ENCODE measurements at regions not wholly inside any gene's neighbourhood (a gene's known extent, or its start where the extent isn't known, plus 50 kb on each side); places are given as distances from the start of the nearest gene placed in this dataset.
A peak's percentile ranks its signal among the peaks of the same experiment; 100 is the strongest.
"Not testable (repeated sequence)": the region's sequence is repeated elsewhere in the genome, so short reads cannot be mapped to it uniquely, and the experiment has no call there.

GRCh38 chr13:48844676-48845075, 131.0 kb upstream of the FNDC3A start:
- no peak for DNase-seq (ENCODE audit: low spot score)

GRCh38 chr13:48849515-48849914, 126.2 kb upstream of the FNDC3A start:
- DNase-seq (ENCODE audit: low spot score): no peak

GRCh38 chr13:48851707-48852106, 124.0 kb upstream of the FNDC3A start:
- DNase-seq (ENCODE audit: low spot score): no peak

GRCh38 chr13:48852911-48853727, 122.6 kb upstream of the FNDC3A start:
- DNase-seq (ENCODE audit: low spot score): no peak

GRCh38 chr13:48853728-48854102, 122.0 kb upstream of the FNDC3A start:
- DNase-seq (ENCODE audit: low spot score): no peak

GRCh38 chr13:48857576-48857975, 118.1 kb upstream of the FNDC3A start:
- DNase-seq (ENCODE audit: low spot score): no peak

GRCh38 chr13:48858122-48858902, 117.4 kb upstream of the FNDC3A start:
- DNase-seq (ENCODE audit: low spot score): no peak

- DNase-seq (ENCODE audit: low spot score): no peak
Observed at GRCh38 chr13:48859272-48860105, 116.2 kb upstream of the FNDC3A start.

GRCh38 chr13:48860364-48860763, 115.3 kb upstream of the FNDC3A start:
- no peak for DNase-seq (ENCODE audit: low spot score)

- no peak for DNase-seq (ENCODE audit: low spot score)
Observed at GRCh38 chr13:48862572-48862971, 113.1 kb upstream of the FNDC3A start.

GRCh38 chr13:48864100-48864499, 111.6 kb upstream of the FNDC3A start:
- no peak for DNase-seq (ENCODE audit: low spot score)

- no peak for DNase-seq (ENCODE audit: low spot score)
Observed at GRCh38 chr13:48866249-48866648, 109.5 kb upstream of the FNDC3A start.

- DNase-seq (ENCODE audit: low spot score): no peak
Observed at GRCh38 chr13:48873081-48873480, 102.6 kb upstream of the FNDC3A start.

GRCh38 chr13:48873587-48873986, 102.1 kb upstream of the FNDC3A start:
- peak; percentile 44 for DNase-seq (ENCODE audit: low spot score)

GRCh38 chr13:48874165-48874564, 101.5 kb upstream of the FNDC3A start:
- DNase-seq (ENCODE audit: low spot score): no peak

GRCh38 chr13:48875047-48875446, 100.7 kb upstream of the FNDC3A start:
- no peak for DNase-seq (ENCODE audit: low spot score)

- DNase-seq (ENCODE audit: low spot score): no peak
Observed at GRCh38 chr13:48876289-48876688, 99.4 kb upstream of the FNDC3A start.

GRCh38 chr13:48879432-48879831, 96.3 kb upstream of the FNDC3A start:
- DNase-seq (ENCODE audit: low spot score): no peak

GRCh38 chr13:48879854-48880253, 95.9 kb upstream of the FNDC3A start:
- no peak for DNase-seq (ENCODE audit: low spot score)

GRCh38 chr13:48883786-48884185, 91.9 kb upstream of the FNDC3A start:
- DNase-seq (ENCODE audit: low spot score): not testable (repeated sequence)

GRCh38 chr13:48885027-48885395, 90.7 kb upstream of the FNDC3A start:
- no peak for DNase-seq (ENCODE audit: low spot score)

- no peak for DNase-seq (ENCODE audit: low spot score)
Observed at GRCh38 chr13:48888613-48889012, 87.1 kb upstream of the FNDC3A start.

GRCh38 chr13:48890391-48890790, 85.3 kb upstream of the FNDC3A start:
- no peak for DNase-seq (ENCODE audit: low spot score)

All from ecto neural progenitor cell (in vitro differentiated cells).